Subcutaneous abdominal adipose tissue (tissue), 5 donors: ENCODE measurements at regions not wholly inside any gene's neighbourhood (a gene's known extent, or its start where the extent isn't known, plus 50 kb on each side); places are given as distances from the start of the nearest gene placed in this dataset.

ENCODE experiments used
- H3K27ac ChIP-seq: one replicate; pipeline ENCODE4 v1.7.0; 2013; ENCODE audit warnings: low read depth, mild to moderate bottlenecking, inconsistent platforms, low read length, moderate library complexity
- H3K27me3 ChIP-seq, 5 donors: one replicate each; pipeline ENCODE4 v1.7.0; 2013; ENCODE audit warnings: low read length in 5 of 5, inconsistent platforms in 1 of 5; ENCODE audit not compliant: control insufficient read depth in 5 of 5, insufficient read depth in 4 of 5
- H3K36me3 ChIP-seq, 5 donors: one replicate each; pipeline ENCODE4 v1.7.0; 2013; ENCODE audit warnings: low read length in 5 of 5; ENCODE audit not compliant: control insufficient read depth in 5 of 5, insufficient read depth in 5 of 5
- H3K4me1 ChIP-seq, 5 donors: one replicate each; pipeline ENCODE4 v1.7.0; 2013; ENCODE audit warnings: low read length in 5 of 5, mild to moderate bottlenecking in 3 of 5, moderate library complexity in 1 of 5; ENCODE audit not compliant: control insufficient read depth in 5 of 5, insufficient read depth in 5 of 5
- H3K4me3 ChIP-seq, 5 donors: one replicate each; pipeline ENCODE4 v1.7.0; 2013; ENCODE audit warnings: low read length in 5 of 5, low read depth in 1 of 5
- H3K9ac ChIP-seq, 5 donors: one replicate each; pipeline ENCODE4 v1.7.0; 2013; ENCODE audit warnings: low read length in 5 of 5, mild to moderate bottlenecking in 4 of 5, moderate library complexity in 3 of 5
- H3K9me3 ChIP-seq, 5 donors: one replicate each; pipeline ENCODE4 v1.7.0; 2013; ENCODE audit warnings: low read length in 5 of 5; ENCODE audit not compliant: control insufficient read depth in 5 of 5
- donor health status: healthy.
- donor health status: healthy.
- donor health status: healthy.
- donor health status: healthy.
- donor health status: healthy.

- H3K27me3 ChIP-seq, result no peaks in the 10 kb centered on the region
- no peak overlapping the region for H3K4me3 ChIP-seq
- no peak overlapping the region for H3K9ac ChIP-seq
- no peaks in the 10 kb centered on the region for H3K36me3 ChIP-seq
- no peak overlapping the region for H3K27ac ChIP-seq
- no peaks in the 10 kb centered on the region for H3K9me3 ChIP-seq
- H3K4me1 ChIP-seq, result no peaks in the 10 kb centered on the region
These were observed 382.6 kb downstream of the CDH2 start for GRCh38 chr18:27794181-27794926.

GRCh38 chr18:27793013-27793785, 383.7 kb downstream of the CDH2 start:
- no peaks in the 10 kb centered on the region for H3K27me3 ChIP-seq
- no peak overlapping the region for H3K9ac ChIP-seq
- H3K9me3 ChIP-seq, result no peaks in the 10 kb centered on the region
- no peaks in the 10 kb centered on the region for H3K4me1 ChIP-seq
- H3K27ac ChIP-seq, result no peak overlapping the region
- no peaks in the 10 kb centered on the region for H3K36me3 ChIP-seq
- no peak overlapping the region for H3K4me3 ChIP-seq

- no peak overlapping the region for H3K9ac ChIP-seq
- H3K36me3 ChIP-seq, result no peaks in the 10 kb centered on the region
- H3K27me3 ChIP-seq, result peaks cover 0 to 7% (median 2%) of the 10 kb centered on the region in 5 donors
- no peaks in the 10 kb centered on the region for H3K4me1 ChIP-seq
- H3K4me3 ChIP-seq, result no peak overlapping the region
- H3K9me3 ChIP-seq, result no peaks in the 10 kb centered on the region
- no peak overlapping the region for H3K27ac ChIP-seq
These were observed 387.5 kb downstream of the CDH2 start for GRCh38 chr18:27789406-27789805.

GRCh38 chr18:27787547-27787946, 389.4 kb downstream of the CDH2 start:
- Histone ChIP-seq H3K4me1 (no peaks in the 10 kb centered on the region), H3K27me3 (peaks cover 0 to 8% (median 2%) of the 10 kb centered on the region in 5 donors), H3K9ac (no peak overlapping the region), H3K4me3 (no peak overlapping the region), H3K36me3 (no peaks in the 10 kb centered on the region), H3K27ac (no peak overlapping the region), H3K9me3 (no peaks in the 10 kb centered on the region)

- Histone ChIP-seq H3K4me1 (no peaks in the 10 kb centered on the region), H3K4me3 (no peak overlapping the region), H3K36me3 (no peaks in the 10 kb centered on the region), H3K9me3 (no peaks in the 10 kb centered on the region), H3K9ac (no peak overlapping the region), H3K27ac (no peak overlapping the region), H3K27me3 (peaks cover 0 to 8% (median 2%) of the 10 kb centered on the region in 5 donors)
These were observed 391.0 kb downstream of the CDH2 start for GRCh38 chr18:27785815-27786471.

GRCh38 chr18:27780061-27780745, 396.7 kb downstream of the CDH2 start:
- Histone ChIP-seq H3K36me3 (no peaks in the 10 kb centered on the region), H3K4me1 (no peaks in the 10 kb centered on the region), H3K9me3 (no peaks in the 10 kb centered on the region), H3K27me3 (peaks cover 0 to 3% (median 0%) of the 10 kb centered on the region in 5 donors), H3K4me3 (no peak overlapping the region), H3K27ac (no peak overlapping the region), H3K9ac (no peak overlapping the region)

GRCh38 chr18:27778925-27779324, 398.0 kb downstream of the CDH2 start:
- no peaks in the 10 kb centered on the region for H3K36me3 ChIP-seq
- H3K27ac ChIP-seq, result no peak overlapping the region
- H3K4me3 ChIP-seq, result no peak overlapping the region
- no peaks in the 10 kb centered on the region for H3K9me3 ChIP-seq
- H3K4me1 ChIP-seq, result no peaks in the 10 kb centered on the region
- peaks cover 0 to 2% (median 0%) of the 10 kb centered on the region in 5 donors for H3K27me3 ChIP-seq
- no peak overlapping the region for H3K9ac ChIP-seq

GRCh38 chr18:27778441-27778840, 398.5 kb downstream of the CDH2 start:
- Histone ChIP-seq H3K4me1 (no peaks in the 10 kb centered on the region), H3K36me3 (no peaks in the 10 kb centered on the region), H3K9me3 (no peaks in the 10 kb centered on the region), H3K27ac (no peak overlapping the region), H3K27me3 (no peaks in the 10 kb centered on the region), H3K4me3 (no peak overlapping the region), H3K9ac (no peak overlapping the region)

GRCh38 chr18:27772081-27772480, 404.8 kb downstream of the CDH2 start:
- Histone ChIP-seq H3K4me3 (no peak overlapping the region), H3K9ac (no peak overlapping the region), H3K9me3 (no peaks in the 10 kb centered on the region), H3K27ac (no peak overlapping the region), H3K4me1 (no peaks in the 10 kb centered on the region), H3K27me3 (no peaks in the 10 kb centered on the region), H3K36me3 (no peaks in the 10 kb centered on the region)
